Gastrocnemius medialis (tissue), 4 donors: ENCODE measurements at regions not wholly inside any gene's neighbourhood (a gene's known extent, or its start where the extent isn't known, plus 50 kb on each side); places are given as distances from the start of the nearest gene placed in this dataset.

Source experiments
- ATAC-seq, 2 donors: fragments of 150-250 bp; one replicate each; pipeline ENCODE4 v1.9.1; 2016
- DNase-seq, 2 donors: peaks; one replicate each; pipeline ENCODE4 v3.0.0-alpha.2; 2019
- H3K27ac ChIP-seq, 4 donors: fragments of 200-600 bp; sonication (generic); 1 replicate in 1 of 4; 2 replicates in 3 of 4; pipeline ENCODE4 v1.5.1; 2016 to 2018; ENCODE audit warnings: mild to moderate bottlenecking in 2 of 4, moderate library complexity in 1 of 4
- H3K27me3 ChIP-seq, 3 donors: fragments of 200-600 bp; sonication (generic) in 2 of 3; 1 replicate in 1 of 3; 2 replicates in 2 of 3; pipeline versions ENCODE4 v1.5.1 to v1.6.0; 2016 to 2019; ENCODE audit warnings: mild to moderate bottlenecking in 1 of 3, moderate library complexity in 1 of 3
- H3K36me3 ChIP-seq, 2 donors: fragments of 200-600 bp; sonication (generic) in 1 of 2; one replicate each; pipeline ENCODE4 v1.5.1; 2017 to 2018
- H3K4me1 ChIP-seq, 2 donors: fragments of 200-600 bp; sonication (generic) in 1 of 2; one replicate each; pipeline ENCODE4 v1.5.1; 2016 to 2017; ENCODE audit warnings: mild to moderate bottlenecking in 2 of 2
- H3K4me3 ChIP-seq, 4 donors: fragments of 200-600 bp; sonication (generic) in 3 of 4; 1 replicate in 1 of 4; 2 replicates in 3 of 4; pipeline ENCODE4 v1.5.1; 2016 to 2019; ENCODE audit warnings: mild to moderate bottlenecking in 2 of 4
- H3K9me3 ChIP-seq, 3 donors: fragments of 200-600 bp; sonication (generic) in 2 of 3; 1 replicate in 1 of 3; 2 replicates in 2 of 3; pipeline ENCODE4 v1.5.1; 2016 to 2019
- POLR2A ChIP-seq, 2 donors: fragments of 450-650 bp; IDR thresholded peaks; one replicate each; pipeline ENCODE4 v1.6.1; 2017; ENCODE audit warnings: antibody characterized with exemption in 2 of 2, mild to moderate bottlenecking in 2 of 2, moderate library complexity in 2 of 2
- in situ Hi-C, 4 donors: fragments of 200-750 bp; cut with MboI; loops; one replicate each; pipeline versions ENCODE4 v1.15.0 to v1.8.0; 2017; ENCODE audit warnings: low sequenced_read_pairs in 4 of 4
- intact Hi-C: fragments of 100-400 bp; cut with DNase I; formaldehyde crosslinking; loops from one replicate; pipeline ENCODE4 v1.15.1; 2023; ENCODE audit warnings: low total_unique reads
- TF ChIP-seq, protein P1 (sequence below), 5 experiments: fragments of 450-650 bp in 3 of 5; fragments of 200-600 bp in 2 of 5; sonication (generic) in 2 of 5; IDR thresholded peaks in 4 of 5; conservative IDR thresholded peaks in 1 of 5; 1 replicate in 4 of 5; 2 replicates in 1 of 5; pipeline ENCODE4 v1.5.1; 2016 to 2019; ENCODE audit warnings: antibody characterized with exemption in 5 of 5, mild to moderate bottlenecking in 3 of 5, moderate library complexity in 3 of 5

DNA sequence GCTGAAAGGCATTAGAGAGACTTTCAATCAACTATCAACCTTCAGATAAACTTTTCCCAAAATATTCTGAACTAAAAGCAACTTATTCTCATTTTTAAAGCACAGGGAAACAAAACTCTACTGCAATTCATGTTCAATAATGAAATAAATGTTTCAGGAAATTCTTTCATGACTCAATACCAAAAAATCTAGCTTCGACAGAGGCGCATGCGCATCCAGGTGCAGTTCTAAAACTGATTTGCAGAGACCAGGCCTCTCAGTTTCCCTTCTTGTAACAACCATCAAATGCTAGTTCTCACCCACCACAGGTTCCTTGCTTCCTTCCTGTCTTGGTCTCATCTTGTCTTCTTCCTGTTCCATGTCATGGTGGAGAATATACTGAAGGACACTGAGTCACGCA is 55.3 kb upstream of the NRBF2 start:
- ATAC-seq (no peak), DNase-seq (no peak)
- H3K27me3 ChIP-seq: no peaks in the 10 kb centered on the region
- intact Hi-C loops: no loop called here
- H3K36me3 ChIP-seq: no peaks in the 10 kb centered on the region
- no peak overlapping the region for H3K4me3 ChIP-seq
- H3K9me3 ChIP-seq: no peaks in the 10 kb centered on the region
- in situ Hi-C loops: loop anchor here in 3 of 4 donors (5.0 to 25.0 kb wide), 3 partner anchors 465 to 640 kb away; no protein-coding TSS in a partner anchor
- H3K27ac ChIP-seq: no peak overlapping the region
- no peak for TF ChIP-seq POLR2A (IDR thresholded peaks at IDR 0.05)
- TF ChIP-seq, protein P1, sequence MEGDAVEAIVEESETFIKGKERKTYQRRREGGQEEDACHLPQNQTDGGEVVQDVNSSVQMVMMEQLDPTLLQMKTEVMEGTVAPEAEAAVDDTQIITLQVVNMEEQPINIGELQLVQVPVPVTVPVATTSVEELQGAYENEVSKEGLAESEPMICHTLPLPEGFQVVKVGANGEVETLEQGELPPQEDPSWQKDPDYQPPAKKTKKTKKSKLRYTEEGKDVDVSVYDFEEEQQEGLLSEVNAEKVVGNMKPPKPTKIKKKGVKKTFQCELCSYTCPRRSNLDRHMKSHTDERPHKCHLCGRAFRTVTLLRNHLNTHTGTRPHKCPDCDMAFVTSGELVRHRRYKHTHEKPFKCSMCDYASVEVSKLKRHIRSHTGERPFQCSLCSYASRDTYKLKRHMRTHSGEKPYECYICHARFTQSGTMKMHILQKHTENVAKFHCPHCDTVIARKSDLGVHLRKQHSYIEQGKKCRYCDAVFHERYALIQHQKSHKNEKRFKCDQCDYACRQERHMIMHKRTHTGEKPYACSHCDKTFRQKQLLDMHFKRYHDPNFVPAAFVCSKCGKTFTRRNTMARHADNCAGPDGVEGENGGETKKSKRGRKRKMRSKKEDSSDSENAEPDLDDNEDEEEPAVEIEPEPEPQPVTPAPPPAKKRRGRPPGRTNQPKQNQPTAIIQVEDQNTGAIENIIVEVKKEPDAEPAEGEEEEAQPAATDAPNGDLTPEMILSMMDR (IDR thresholded peaks at IDR 0.05 in 4 of 5, conservative IDR thresholded peaks at IDR 0.05 in 1 of 5): no peak
- H3K4me1 ChIP-seq: no peaks in the 10 kb centered on the region

DNA sequence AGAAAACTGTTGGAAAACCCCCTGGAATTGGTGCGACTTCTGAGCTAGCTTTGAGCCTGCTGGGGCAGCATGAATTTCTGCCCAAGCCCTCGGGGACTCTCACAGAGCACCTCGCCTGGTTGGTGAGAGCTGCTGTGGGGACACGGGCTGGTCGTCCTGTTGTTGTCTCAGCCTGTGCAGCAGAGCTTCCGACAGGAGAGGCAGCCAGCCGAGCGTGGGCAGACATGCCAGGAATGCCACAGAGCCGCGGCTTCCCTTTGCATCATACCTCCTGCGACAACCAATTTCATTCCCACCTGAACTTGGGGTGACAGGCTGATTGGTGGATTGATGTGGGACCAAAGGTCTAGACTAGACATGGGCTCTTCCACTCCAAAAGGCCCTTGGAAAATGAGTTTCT is 60.2 kb upstream of the NRBF2 start:
- no peak for DNase-seq
- ATAC-seq: no peak
- Histone ChIP-seq H3K27ac (no peak overlapping the region), H3K9me3 (no peaks in the 10 kb centered on the region), H3K27me3 (no peaks in the 10 kb centered on the region), H3K4me1 (no peaks in the 10 kb centered on the region), H3K36me3 (no peaks in the 10 kb centered on the region), H3K4me3 (no peak overlapping the region)
- intact Hi-C loops (no loop called here), in situ Hi-C loops (no loop called here)
- TF ChIP-seq POLR2A (IDR thresholded peaks at IDR 0.05): no peak
- TF ChIP-seq, protein P1 (IDR thresholded peaks at IDR 0.05 in 4 of 5, conservative IDR thresholded peaks at IDR 0.05 in 1 of 5): no peak

DNA sequence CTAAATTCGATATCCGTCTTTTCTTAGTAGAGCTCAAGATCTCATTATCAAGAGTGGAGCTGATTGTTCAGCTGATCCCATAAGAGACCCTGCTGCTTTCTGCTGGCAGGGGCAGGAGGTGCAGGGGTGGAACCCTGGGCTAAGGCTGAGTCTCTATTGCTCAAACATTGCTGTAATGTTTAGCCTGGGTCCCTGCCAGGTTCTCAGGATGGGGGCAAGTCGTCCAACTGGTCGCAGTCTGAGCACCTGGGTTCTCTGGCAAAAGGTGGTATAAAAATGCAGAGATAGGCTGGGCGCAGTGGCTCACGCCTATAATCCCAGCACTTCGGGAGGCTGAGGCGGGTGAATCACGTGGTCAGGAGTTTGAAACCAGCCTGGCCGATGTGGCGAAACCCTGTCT is 62.0 kb upstream of the NRBF2 start:
- Histone ChIP-seq H3K9me3 (no peaks in the 10 kb centered on the region), H3K4me3 (no peak overlapping the region), H3K27me3 (no peaks in the 10 kb centered on the region), H3K4me1 (no peaks in the 10 kb centered on the region), H3K27ac (no peak overlapping the region), H3K36me3 (no peaks in the 10 kb centered on the region)
- no peak for TF ChIP-seq POLR2A (IDR thresholded peaks at IDR 0.05)
- TF ChIP-seq, protein P1 (IDR thresholded peaks at IDR 0.05 in 4 of 5, conservative IDR thresholded peaks at IDR 0.05 in 1 of 5): no peak
- no peak for ATAC-seq
- in situ Hi-C loops: no loop called here
- intact Hi-C loops: no loop called here
- DNase-seq: no peak

DNA sequence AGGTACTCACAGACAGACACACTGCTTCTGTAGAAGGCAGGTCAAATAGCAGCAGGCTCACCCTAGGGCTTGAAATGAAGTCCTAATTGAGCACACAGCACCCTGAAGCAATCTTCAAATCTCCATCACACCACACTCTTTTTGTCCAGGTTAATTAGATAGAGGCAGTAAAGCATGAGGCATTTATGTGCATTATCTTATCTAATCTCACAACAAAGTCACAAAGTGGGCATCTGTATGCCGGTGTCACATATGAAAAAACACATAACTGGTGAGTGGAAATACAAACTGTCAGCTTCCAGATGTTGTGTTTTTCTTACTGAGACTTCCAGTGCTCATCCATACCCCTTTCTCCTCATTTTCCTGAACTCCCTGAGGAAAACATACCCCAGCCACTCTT is 63.8 kb upstream of the NRBF2 start:
- intact Hi-C loops: no loop called here
- no peaks in the 10 kb centered on the region for H3K27me3 ChIP-seq
- ATAC-seq: no peak
- H3K4me3 ChIP-seq: no peak overlapping the region
- DNase-seq: no peak
- no peaks in the 10 kb centered on the region for H3K4me1 ChIP-seq
- in situ Hi-C loops: no loop called here
- H3K36me3 ChIP-seq: no peaks in the 10 kb centered on the region
- H3K27ac ChIP-seq: no peak overlapping the region
- TF ChIP-seq POLR2A (IDR thresholded peaks at IDR 0.05): no peak
- TF ChIP-seq, protein P1 (IDR thresholded peaks at IDR 0.05 in 4 of 5, conservative IDR thresholded peaks at IDR 0.05 in 1 of 5): no peak
- no peaks in the 10 kb centered on the region for H3K9me3 ChIP-seq

DNA sequence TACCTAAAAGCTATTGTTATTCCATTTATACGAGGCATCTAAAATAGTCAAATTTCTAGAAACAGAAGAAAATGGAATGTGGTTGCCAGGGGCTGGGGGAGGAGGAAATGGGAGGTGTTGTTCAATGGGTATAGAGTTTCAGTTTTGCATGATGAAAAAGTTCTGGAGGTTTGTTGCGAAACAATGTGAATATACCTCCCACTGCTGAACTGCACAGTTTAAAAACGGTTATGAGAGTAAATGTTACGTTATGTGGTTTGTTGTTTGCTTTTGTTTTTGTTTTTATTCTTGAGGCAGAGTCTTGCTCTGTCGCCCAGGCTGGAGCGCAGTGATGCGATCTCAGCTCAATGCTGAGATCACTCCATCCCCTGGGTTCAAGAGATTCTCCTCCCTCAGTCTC is 64.9 kb upstream of the NRBF2 start:
- intact Hi-C loops (no loop called here), in situ Hi-C loops (no loop called here)
- H3K9me3 ChIP-seq: no peaks in the 10 kb centered on the region
- no peak for DNase-seq
- H3K36me3 ChIP-seq: no peaks in the 10 kb centered on the region
- no peak for TF ChIP-seq POLR2A (IDR thresholded peaks at IDR 0.05)
- ATAC-seq: no peak
- no peaks in the 10 kb centered on the region for H3K27me3 ChIP-seq
- H3K27ac ChIP-seq: no peak overlapping the region
- no peak overlapping the region for H3K4me3 ChIP-seq
- H3K4me1 ChIP-seq: no peaks in the 10 kb centered on the region
